ENCODE measurements at regions not wholly inside any gene's neighbourhood (a gene's known extent, or its start where the extent isn't known, plus 50 kb on each side); places are given as distances from the start of the nearest gene placed in this dataset.

- TF ChIP-seq CTCF (IDR thresholded peaks at IDR 0.05; ENCODE audit: low read depth, low read length) (no peak), MYC (IDR thresholded peaks at IDR 0.05; ENCODE audit: low read depth, low read length) (no peak), POLR2A (IDR thresholded peaks at IDR 0.05; ENCODE audit: extremely low read depth, insufficient read length) (no peak)
Measured at GRCh38 chr10:4588824-4589223, 237.2 kb upstream of the AKR1E2 start.

Measured in NB4 (cell line).